AG08395 (cell line): ENCODE measurements at regions not wholly inside any gene's neighbourhood (a gene's known extent, or its start where the extent isn't known, plus 50 kb on each side); places are given as distances from the start of the nearest gene placed in this dataset.

Experiments
- DNase-seq: peaks from one replicate; pipeline ENCODE4 v3.0.0; 2012; ENCODE audit warnings: mixed read lengths, low spot score

DNA sequence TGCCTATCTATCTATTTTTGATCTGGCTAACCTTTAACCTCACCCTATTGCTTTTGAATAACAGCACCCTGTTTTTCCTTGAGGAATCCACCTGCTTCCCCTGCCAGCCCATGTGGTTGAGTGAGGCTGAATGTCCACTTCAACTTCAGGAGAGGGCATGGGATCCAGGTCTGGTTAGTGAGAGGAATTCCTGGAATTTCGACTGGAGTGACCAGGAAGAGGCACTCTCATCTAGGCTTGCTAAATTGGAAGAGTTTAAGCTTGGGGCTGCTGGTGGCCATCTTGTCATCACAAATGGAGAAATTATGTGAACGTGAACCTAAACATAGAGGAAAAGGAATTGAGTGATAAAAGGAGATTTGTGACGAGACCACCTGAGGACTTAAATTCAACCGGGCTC is 322.1 kb downstream of the OSTF1 start:
- DNase-seq: no peak

DNA sequence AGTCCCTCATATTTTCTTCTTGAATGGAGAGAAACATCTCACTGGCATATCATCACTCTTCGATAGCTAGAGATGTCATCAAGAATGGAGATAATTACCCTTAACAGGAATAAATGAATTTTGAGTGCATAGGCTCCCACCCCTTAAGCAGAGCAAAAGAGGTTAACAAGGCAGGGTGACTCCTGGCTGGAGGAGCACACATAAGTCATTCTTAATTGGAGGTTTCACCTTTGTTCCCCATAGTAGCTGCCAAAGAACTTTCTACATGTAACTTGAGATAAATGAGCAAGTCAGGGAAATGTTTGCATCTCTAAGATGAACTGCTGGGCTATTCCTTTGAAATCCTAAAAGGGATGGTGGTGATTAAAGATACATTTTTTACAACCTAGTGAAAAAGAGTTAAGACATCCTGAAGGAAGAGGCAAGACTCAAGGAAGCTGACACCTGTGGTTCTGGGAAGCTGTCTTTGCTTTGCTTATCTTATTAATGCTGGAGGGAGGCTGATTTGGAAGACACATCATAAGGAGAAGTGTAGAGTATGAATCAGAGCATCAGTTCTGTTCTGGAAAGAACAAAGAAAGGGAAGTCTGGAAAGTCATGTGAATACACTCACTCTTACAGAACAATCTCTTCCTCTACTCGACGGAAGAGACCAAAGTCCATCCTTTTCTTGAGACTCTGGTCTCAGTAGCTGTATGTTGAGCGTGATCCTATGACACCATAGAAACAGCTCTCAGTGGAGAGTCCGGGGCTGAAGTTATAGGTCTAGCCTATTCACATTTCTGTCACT is 326.3 kb downstream of the OSTF1 start:
- no peak for DNase-seq

DNA sequence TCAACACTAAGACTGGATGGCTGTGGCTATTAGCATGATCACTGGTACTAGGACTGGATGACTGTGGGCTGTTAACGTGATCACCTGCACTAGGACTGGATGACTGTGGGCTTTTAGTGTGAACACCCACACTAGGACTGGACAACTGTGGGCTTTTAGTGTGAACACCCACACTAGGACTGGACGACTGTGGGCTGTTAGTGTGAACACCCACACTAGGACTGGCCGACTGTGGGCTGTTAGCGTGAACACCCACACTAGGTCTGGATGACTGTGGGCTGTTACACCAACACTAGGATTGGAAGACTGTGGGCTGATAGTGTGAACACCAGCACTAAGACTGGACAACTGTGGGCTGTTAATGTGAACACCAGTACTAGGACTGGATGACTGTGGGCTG is 329.2 kb downstream of the OSTF1 start:
- no peak for DNase-seq

DNA sequence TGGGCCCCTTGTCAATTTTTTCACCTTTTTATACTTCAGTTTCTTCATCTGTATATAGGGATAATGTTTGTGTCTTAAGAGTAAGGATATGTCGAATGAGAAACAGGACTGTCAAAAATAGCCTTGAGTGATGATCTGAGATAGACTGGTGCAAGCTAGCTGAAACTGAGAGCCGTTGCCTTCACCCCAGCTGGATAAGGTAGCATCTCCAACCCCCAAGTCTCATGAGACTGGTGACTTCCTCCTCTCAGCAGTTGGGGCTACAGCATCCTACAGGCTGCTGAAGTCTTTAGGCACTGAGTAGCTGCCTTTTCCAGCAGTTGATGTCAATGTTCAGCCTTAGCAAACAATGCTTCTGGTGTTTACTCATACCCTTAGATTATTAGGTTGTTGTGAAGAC is 330.2 kb downstream of the OSTF1 start:
- no peak for DNase-seq

DNA sequence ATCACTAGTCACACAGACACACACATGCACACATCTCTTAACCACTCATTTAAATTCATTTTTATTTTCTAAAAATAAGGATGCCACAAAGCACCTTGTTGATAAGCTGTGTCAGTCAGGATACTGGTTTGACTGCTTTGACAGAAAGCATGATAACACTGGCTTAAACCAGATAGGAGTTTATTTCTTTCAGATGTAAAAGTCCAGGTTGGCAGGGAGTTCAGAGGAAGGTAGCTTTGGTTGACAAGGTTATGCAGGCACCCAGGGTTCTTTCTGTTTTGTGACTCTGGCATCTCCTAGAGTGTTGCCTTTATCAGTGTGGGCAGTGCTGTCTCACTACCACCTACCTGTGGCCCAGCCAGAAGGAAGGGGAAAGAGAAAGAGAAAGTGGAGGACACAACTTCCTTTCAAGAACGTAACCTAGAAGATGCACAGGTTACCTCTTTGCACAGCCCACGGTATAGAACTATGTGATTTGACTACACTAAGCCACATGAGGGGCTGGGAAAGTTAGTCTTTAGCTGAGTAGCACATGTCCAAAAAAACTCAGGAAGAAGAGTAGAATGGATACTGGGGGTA is 334.7 kb downstream of the OSTF1 start:
- DNase-seq: no peak

DNA sequence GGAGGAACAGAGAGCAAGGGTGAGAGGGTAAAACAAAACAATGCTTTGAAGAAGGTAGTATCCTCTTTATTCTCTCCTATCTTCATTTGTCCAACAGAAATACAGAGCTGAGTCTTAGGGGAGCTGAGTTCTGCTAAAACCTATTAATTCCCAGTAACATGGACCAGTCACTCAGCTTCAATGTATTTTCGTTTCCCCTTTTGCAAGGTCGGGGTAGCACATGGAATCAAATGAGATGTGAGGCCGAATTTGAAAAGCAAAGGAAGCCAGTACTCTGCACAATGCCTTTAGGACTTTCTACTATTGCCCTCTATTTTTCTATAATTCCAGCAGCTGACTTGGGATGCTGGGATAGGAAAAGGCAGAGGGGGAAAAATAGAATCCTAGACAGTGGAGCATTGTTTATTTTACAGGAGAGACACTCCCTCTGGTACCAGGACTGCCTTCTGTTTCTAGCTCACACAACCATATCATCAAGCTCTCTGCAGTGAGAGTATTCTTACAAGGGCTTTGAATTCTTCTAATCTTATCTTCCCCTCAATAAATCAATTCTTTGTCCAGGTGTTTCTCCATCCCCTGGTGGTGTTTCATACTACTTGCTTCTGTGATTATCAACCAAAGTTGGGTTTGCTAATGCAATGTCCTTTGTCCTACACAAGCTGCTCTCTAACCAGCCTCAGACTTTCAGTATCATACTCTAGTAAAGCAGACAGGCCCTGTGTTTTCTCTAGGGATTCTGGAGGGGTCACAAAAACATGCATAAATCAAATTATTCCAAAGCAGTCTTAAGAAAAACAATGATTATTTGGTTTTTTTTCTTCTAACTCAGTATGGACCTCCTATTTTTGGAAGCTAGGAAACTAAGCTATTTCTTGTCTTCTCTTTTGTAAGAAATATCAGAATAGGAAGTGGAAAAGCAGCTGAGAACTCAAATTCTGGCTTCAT is 341.5 kb downstream of the OSTF1 start:
- DNase-seq: no peak

DNA sequence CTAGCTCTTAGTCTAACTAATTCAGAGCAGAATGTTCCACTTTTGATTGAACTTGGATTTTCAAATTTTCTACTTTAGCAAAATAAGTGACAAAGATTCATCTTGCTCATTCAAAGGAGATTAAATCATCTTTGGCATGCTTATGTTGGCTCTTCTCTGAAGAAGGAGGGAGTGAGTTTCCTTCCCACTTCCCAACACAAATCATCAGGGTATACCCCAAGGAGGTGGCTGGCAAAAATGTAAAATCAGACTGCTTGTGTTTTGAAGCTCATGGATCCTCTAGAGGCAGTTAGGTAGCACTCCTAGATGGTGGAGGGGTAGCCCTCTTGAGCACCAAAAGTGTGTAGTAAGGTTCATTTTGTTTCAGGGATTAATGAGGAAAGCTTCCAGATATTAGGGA is 343.1 kb downstream of the OSTF1 start:
- DNase-seq: no peak

DNA sequence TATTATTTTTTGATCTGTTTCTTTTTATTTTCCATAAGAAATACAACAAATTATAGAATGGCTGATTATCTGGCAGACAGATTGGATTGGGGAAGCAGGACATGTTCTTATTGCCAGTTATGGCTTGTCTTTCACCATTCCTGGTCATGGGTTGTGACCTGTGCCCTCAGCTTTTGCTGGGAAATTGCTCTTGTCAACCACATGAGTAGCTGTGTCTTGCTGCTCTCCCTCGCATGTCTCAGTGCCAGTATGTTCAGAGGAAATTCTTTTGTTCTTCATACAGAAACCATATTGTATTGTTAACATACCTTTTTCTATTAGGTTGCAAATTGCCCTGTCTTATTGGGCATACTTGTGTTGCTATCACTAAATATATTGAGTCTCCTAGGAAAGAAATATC is 344.1 kb downstream of the OSTF1 start:
- DNase-seq: no peak

DNA sequence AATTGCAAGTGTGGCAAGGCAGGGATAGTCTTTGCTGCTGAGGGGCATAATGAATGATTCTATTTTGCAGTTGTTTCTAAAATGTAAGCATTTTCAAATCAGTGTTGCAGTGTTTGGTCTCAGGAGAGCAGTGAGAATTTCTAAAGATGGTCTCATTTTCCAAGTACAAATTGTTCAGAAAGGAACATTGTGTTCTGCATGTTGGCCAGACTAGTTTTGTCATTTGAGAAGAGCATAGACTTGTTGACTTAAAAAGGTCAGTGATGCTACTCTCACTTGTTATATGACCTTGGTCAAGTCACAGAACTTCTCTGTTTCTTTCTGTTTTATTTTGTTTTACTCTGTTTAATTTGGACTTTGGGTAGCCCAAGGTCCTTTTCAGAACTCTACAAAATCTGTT is 344.6 kb downstream of the OSTF1 start:
- no peak for DNase-seq

DNA sequence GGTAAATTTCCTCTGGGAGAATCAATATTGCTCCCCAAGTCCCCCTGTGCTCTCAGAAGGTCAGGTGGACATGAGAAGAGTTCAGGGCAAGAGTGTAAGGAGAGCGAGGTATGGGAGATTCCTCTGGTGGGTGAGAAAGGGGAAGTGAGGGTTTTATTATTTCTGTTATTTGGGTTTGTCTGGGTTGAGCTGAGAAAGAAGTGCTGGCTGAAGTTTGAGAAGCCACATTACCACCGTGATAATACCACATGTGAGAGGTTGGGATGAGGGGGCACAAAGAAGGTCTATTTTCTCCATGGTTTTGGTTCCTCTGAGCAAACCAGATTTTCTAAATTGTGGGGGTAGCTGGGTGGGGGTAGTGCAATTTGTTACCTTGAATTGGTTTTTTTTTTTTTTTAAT is 350.4 kb downstream of the OSTF1 start:
- DNase-seq: no peak

DNA sequence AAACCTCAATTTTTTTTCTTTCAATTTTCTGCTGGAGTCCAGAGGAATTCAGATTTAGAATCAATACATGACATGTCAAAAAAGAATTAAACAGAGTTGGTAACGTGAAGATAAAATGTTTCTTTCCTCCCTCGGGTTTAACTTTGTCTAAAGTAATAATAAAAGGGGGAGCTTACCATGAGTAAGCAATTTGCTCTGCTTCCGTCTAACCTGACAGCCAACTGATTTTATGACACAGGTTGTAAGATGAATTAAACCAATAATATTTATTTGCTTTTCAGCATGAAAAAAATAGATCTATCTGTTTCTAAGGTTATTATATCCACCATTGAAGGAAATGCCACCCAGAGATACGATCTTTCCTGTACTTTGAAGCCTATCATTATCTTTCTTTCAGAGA is 352.6 kb downstream of the OSTF1 start:
- DNase-seq: no peak

DNA sequence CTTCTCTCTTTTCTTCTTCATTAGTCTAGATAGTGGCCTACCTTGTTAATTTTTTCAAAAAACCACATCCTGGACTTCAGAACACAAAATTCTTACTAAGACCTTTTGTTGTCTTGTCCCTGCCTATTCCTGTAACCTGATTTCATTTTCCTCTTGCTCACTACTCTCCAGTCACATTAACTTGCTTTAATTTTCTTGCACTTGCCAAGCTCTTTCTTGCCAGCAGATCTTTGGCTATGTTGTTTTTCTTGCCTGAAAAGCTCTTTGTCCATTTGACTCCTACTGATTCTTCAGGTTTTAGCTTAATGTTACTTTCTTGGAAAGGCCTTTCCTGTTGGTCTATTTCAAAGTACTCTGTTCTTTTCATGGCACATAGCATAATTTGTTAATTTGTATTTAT is 356.8 kb downstream of the OSTF1 start:
- DNase-seq: no peak

DNA sequence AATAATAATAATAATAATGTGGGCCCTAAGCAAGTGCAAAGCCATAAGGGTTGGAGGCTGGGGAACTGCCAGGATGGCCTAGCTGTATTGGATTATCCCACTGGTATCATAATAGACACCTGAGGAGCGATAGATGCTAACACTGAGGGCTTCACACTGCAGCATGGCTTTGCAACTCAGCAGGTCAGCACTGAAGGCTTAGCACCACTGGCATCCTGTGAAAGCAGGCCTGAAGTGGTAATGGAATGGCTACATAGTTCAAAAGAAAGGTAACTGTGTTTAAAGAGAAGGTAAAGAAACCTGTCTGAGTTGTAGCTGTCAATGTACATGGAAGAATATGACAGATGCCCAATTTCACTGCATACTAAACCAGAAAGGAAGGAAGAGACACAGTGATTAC is 359.0 kb downstream of the OSTF1 start:
- DNase-seq: no peak

DNA sequence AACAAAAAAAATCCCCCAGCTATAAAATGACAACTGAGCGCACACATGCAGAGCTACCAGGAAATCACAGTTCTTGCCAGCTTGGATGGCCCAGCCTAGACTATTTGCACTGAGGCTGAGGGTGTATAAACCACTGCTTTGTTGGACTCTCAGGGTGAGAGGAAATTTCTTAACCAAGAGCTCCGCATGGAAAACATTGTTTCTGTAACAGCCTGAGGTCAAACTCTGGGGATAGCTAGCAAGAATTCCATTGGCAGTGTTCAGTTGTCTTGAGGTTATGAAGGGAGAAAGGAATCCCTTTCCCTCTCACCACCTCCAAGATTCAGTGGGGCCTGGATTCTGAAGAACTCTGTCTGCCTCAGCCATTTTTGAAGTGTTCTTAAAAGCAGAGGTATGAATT is 360.0 kb downstream of the OSTF1 start:
- no peak for DNase-seq

DNA sequence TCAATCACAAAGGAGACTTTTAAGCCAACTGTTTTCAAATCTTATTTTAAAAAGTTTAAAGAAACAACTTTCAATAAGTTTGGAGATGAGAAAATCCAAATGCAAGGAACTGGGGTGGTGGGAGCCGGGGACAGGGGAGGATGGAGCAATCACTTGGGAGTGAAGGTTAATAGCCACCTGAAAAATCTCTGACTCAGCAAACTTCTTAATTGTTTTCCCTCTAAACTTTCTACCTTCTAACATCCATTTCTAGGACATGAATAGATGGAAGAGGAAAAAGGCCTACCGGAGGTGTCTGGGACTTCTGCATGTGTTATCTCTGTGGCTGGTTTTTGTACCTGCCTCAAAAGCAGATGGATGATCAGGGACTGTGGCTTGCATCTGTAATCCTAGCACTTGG is 360.6 kb downstream of the OSTF1 start:
- no peak for DNase-seq

DNA sequence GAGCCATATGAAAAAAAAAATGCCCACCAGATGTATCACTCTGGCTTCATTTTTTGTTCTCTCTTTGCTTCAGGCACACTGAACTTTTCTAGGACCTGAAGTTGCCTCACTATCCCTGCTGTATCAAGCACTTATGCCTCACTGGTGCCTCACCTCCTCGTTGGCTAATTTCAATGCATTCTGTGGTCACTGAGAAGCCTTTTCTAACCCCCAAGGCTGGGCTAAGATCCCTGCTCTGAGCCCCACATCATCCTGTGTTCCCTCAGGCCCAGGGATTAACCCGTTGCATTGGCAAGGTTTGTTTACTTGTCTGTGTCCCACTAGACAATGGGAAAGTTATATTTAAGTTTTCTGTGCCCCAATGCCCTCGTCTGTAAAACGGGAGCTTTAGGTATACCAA is 362.7 kb downstream of the OSTF1 start:
- DNase-seq: no peak

DNA sequence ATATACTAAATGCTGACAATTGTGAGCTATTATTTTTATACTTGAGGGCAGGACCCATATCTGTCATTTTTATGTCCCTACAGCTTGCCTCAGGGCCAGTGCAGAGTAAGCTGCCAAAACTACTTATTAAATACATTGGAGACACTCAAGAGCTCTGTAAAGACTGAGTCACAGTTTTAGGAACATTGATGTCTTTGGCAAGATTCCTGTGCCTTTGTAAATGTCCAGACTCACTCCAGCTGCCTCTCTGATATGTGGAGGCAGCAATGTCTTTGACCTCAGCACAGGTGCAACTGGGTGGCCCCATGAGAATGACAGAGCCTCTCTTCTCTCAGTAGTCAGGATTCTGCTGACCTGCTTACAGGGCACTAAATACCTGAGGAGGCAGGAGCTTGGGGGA is 363.2 kb downstream of the OSTF1 start:
- no peak for DNase-seq

DNA sequence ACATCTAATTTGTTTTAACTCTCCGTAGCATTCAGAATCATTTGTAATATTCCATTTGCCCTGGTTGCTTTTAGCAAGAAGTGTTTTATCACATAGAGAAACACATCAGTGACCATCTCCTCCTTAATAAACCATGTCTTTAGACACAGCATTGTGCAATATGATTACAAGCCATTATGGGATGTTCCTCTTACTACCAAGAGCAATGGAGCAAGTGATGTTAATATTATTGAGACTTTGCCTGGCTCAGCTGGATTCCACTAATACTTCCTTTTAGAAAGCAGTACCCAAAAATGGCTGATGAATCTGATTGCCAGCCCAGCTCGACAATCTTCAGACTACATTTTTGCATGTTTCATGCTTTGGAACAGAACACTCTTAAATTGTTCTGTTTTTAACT is 364.2 kb downstream of the OSTF1 start:
- no peak for DNase-seq

DNA sequence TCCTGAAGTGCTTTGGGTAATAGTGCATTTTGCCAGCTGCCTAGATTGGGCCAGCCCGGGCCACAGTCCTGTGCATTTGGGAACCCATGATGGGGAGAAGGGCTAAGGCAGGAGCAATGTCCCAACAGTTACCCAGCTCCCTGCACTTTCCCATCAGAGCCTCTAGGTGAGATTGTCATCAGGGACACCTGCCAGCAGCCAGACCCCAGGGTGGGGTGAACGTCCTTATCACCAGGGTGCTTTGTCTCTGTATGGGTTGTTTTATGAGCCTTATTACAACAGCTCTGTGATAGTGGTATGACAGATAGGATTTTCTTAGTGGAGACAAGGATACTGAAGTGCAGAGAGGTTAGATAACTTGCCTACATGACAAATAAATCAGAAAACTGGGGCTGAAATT is 365.7 kb downstream of the OSTF1 start:
- DNase-seq: no peak

DNA sequence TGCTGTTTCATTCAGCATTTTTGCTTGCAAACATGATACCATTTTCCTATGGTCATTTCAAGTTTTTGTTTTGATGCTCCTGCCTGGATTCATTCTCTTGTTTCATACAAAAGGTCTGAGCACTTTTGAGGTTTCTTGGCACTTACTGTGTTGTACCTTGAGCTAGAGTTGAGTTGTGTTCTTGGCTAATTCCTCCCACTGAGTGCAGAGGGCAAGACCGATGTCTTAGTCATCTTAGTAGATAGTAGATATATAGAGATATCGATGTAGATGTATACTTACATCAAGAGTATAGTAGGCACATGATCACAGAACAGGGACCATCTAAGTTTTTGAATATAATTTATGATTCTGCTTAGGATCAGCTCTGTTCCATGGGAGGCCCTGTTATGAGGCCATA is 366.6 kb downstream of the OSTF1 start:
- no peak for DNase-seq

DNA sequence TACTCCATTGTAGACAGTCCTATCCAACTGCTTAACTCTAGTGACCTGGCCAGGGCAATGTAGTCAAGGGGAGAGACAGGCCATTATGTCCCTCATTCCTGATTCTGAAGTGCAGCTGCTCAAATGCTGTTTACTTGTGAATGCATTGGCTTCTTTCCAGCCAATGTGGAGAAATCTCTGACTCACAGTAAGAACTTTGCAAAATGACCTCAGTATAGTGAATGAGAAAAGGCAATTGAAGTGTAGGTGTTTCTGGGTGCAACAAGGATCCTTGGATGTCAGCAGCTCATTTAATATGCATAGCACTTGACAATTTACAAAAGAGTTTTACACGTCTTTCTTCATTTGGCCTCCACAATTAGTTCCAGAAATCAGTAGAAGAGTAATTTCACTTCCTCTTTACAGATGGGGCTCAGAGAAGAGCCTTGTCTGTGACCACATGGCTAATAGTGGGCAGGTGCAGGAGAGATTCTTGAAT is 367.2 kb downstream of the OSTF1 start:
- no peak for DNase-seq

DNA sequence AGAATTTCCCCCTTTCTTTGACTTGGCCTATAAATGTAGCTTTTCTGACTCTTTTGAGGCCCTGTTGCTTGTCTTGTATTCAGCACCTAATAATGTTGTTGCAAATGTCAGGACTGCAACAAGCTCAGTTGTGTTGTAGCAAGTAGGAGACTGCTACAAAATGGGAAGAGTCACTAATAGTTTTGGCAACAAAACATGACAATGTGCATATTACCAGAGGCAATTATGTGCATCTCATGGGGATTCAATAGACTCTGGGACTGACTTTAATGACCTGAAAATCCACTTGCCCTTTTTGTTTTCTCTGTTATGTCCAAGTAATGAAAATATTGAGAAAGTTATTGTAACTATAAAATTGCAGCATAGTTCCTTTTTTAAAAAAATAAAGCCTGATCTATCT is 368.4 kb downstream of the OSTF1 start:
- no peak for DNase-seq

DNA sequence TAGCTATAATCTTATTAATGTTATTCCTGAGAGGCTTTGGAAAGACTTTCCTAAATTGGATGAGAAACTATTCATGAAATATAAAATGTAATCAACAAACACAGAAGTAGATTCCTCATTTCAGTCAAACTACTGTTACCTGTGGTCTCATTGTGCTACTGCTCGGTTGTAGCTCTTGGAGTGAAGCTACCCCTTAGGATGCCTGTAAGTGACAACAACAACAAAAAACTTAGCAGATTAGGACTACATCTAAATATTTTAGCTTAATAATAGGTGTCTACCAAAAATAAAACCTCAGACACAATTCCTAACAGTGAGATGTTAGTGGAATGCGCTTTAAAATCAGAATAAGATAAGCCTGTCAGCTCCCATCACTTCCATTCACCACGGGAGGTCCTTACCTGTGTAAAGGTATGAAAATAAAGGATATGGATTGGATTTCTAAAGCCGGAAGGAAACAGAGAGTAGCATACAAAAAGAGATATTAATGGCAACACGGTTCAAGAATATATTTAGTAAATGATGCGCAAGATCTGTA is 369.2 kb downstream of the OSTF1 start:
- no peak for DNase-seq
